GM19025 (cell line): ENCODE measurements at regions not wholly inside any gene's neighbourhood (a gene's known extent, or its start where the extent isn't known, plus 50 kb on each side); places are given as distances from the start of the nearest gene placed in this dataset.
"Not testable (repeated sequence)": the region's sequence is repeated elsewhere in the genome, so short reads cannot be mapped to it uniquely, and the experiment has no call there.

Experiments
- ATAC-seq: cut with Tn5 transposase; IDR thresholded peaks from one replicate; pipeline ENCODE4 v1.9.1; 2021; ENCODE audit warnings: mild to moderate bottlenecking, low read depth, moderate library complexity; ENCODE audit not compliant: unreplicated experiment

GRCh38 chr5:6241056-6241455, 137.3 kb downstream of the MED10 start:
- not testable (repeated sequence) for ATAC-seq

- ATAC-seq = peak; percentile 61
Measured at GRCh38 chr5:6236858-6237481, 141.4 kb downstream of the MED10 start.

- no peak for ATAC-seq
Measured at GRCh38 chr5:6236170-6236793, 142.1 kb downstream of the MED10 start.

- no peak for ATAC-seq
Measured at GRCh38 chr5:6235726-6236125, 142.6 kb downstream of the MED10 start.

- ATAC-seq = no peak
Measured at GRCh38 chr5:6228257-6229250, 149.8 kb downstream of the MED10 start.

GRCh38 chr5:6225121-6225607, 153.2 kb downstream of the MED10 start:
- no peak for ATAC-seq

GRCh38 chr5:6224406-6224805, 153.9 kb downstream of the MED10 start:
- no peak for ATAC-seq

- no peak for ATAC-seq
Measured at GRCh38 chr5:6222899-6223298, 155.4 kb downstream of the MED10 start.

GRCh38 chr5:6222121-6222520, 156.2 kb downstream of the MED10 start:
- ATAC-seq = no peak

- ATAC-seq = no peak
Measured at GRCh38 chr5:6221141-6221626, 157.2 kb downstream of the MED10 start.

GRCh38 chr5:6220346-6221088, 157.8 kb downstream of the MED10 start:
- no peak for ATAC-seq

- ATAC-seq = no peak
Measured at GRCh38 chr5:6218517-6218916, 159.8 kb downstream of the MED10 start.

GRCh38 chr5:6218116-6218515, 160.2 kb downstream of the MED10 start:
- ATAC-seq = no peak

- ATAC-seq = no peak
Measured at GRCh38 chr5:6216471-6217075, 161.8 kb downstream of the MED10 start.

GRCh38 chr5:6215891-6216290, 162.5 kb downstream of the MED10 start:
- ATAC-seq = no peak

- ATAC-seq = no peak
Measured at GRCh38 chr5:6212244-6212643, 166.1 kb downstream of the MED10 start.

- no peak for ATAC-seq
Measured at GRCh38 chr5:6206501-6206900, 171.8 kb downstream of the MED10 start.

- no peak for ATAC-seq
Measured at GRCh38 chr5:6202968-6203365, 175.4 kb downstream of the MED10 start.

- ATAC-seq = no peak
Measured at GRCh38 chr5:6202149-6202967, 176.0 kb downstream of the MED10 start.
